HG03064 (cell line): ENCODE measurements at regions not wholly inside any gene's neighbourhood (a gene's known extent, or its start where the extent isn't known, plus 50 kb on each side); places are given as distances from the start of the nearest gene placed in this dataset.
A peak's percentile ranks its signal among the peaks of the same experiment; 100 is the strongest.
"Not testable (repeated sequence)": the region's sequence is repeated elsewhere in the genome, so short reads cannot be mapped to it uniquely, and the experiment has no call there.

Experiments
- ATAC-seq: cut with Tn5 transposase; IDR thresholded peaks from one replicate; pipeline ENCODE4 v1.9.1; 2021; ENCODE audit warnings: low read depth; ENCODE audit not compliant: unreplicated experiment

DNA sequence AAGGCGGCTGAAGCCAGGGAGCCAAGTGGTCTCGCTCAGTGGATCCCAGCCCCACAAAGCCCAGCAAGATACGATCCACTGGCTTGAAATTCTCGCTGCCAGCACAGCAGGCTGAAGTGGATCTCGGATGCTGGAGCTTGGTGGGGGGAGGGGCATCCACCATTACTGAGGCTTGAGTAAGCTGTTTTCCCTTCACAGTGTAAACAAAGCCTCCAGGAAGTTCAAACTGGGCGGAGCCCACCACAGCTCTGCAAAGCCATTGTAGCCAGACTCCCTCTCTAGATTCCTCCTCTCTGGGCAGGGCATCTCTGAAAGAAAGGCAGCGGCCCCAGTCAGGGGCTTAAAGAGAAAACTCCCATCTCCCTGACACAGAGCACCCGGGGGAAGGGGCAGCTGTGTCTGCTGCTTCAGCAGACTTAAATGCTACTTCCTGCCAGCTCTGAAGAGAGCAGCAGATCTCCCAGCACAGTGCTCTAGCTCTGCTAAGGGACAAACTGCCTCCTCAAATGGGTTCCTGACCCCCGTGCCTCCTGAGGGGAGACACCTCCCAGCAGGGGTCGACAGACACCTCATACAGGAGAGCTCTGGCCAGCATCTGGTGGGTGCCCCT is 330.0 kb upstream of the TMEFF2 start:
- ATAC-seq, result not testable (repeated sequence)

DNA sequence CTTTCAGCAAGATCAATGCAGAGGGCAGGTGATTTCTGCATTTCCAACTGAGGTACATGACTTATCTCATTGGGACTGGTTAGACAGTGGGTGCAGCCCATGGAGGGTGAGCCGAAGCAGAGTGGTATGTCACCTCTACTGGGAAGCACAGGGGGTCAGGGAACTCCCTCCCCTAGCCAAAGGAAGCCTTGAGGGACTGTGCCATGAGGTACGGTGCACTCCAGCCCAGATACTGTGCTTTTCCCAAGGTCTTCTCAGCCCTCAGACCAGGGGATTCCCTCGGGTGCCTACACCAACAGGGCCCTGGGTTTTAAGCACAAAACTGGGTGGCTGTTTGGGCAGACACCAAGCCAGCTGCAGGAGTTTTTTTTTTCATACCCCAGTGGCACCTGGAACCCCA is 329.5 kb upstream of the TMEFF2 start:
- ATAC-seq, result not testable (repeated sequence)

DNA sequence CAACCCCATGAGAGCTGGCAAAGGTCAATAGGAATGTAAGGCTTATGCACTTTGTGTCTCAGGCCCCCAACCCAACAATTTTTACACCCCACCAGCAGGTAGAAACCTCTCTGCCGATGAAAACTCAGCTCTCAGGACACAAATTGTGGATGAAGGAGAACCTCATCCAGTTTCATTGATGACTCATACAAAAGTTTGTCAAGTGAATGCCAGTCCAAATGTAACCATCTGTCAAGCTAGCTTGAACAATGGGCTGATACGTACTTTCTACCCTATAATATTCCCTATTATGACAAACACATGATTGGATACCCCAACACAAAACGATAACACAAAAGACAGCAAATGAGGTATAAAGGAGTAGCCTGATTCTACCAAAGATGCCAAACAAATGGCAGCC is 321.2 kb upstream of the TMEFF2 start:
- ATAC-seq, result no peak

DNA sequence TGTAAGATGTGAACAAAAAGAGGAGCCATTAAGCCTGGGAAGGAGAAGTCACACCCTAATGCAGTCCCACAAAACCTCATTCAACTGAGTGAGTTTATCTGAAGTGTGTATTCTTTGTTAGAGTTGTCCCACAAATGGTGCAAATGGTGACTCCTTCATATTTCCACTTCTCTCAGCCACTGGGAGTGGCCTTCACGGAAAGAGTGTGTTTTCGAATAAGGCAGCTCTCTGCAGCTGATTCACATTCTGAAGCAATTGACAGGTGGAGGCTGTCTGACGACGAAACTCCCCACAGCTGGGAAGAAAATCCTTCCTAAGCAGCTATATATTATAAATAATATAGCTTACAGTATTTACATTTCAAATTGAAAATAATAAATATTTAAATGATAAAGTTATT is 318.8 kb upstream of the TMEFF2 start:
- no peak for ATAC-seq

DNA sequence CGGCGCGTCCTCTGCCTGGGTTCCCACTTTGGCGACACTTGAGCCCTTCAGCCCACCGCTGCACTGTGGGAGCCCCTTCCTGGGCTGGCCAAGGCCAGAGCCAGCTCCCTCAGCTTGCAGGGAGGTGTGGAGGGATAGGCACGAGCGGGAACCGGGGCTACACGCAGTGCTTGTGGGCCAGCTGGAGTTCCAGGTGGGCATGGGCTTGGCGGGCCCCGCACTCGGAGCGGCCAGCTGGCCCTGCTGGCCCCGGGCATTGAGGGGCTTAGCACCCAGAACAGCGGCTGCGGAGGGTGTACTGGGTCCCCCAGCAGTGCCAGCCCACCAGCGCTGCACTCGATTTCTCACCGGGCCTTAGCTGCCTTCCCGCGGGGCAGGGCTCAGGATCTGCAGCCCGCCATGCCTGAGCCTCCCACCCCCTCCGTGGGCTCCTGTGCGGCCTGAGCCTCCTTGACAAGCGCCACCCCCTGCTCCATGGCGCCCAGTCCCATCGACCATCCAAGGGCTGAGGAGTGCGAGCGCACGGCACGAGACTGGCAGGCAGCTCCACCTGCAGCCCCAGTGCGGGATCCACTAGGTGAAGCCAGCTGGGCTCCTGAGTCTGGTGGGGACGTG is 313.2 kb upstream of the TMEFF2 start:
- ATAC-seq, result not testable (repeated sequence)

DNA sequence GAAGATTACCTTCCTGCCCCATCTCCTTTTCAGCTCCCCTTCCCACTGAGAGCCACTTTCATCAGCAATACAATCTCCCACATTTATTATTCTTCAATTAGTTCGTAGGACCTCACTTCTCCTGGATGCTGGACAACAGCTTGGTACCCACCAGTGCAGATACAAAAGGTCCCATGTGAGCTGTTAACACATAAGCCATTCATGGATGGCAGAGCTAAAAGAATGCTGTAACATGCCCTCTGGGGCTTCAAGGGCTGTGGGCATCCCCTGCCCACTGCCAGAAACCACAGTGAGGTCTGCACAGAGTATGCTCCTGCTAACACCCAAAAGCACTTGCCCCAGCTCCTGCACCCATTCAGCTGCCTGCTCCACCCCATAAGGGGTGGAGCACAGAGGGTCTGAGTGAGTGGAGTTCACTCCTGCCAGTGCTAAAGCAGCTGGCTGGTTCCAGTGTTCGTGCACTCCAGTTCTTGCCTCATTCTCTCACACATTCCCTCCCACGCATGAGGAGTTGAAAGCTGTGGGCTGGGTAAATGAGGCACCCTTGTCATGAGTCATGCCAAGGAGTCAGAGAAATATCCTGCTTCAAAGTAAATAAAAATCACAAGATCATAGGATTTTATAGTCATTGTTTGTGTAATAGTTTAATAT is 305.9 kb upstream of the TMEFF2 start:
- ATAC-seq, result peak; percentile 66

DNA sequence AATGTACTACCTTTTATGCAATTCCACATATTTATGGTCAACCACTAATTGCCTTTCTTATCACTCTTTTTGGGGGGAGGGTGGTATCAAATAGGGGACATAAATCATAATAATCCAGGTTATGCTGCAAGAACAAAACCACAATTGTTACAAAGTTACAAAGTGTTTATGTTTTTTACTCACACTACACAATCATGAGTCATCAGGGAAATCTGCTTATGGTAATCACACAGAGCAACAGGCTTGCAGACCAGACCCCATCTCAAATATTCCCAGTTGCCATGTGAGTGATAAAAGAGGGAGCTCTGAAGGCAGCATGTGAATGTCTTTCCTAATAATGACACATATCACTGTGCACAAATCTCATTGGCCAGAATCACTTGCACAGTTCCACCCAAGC is 304.7 kb upstream of the TMEFF2 start:
- no peak for ATAC-seq

DNA sequence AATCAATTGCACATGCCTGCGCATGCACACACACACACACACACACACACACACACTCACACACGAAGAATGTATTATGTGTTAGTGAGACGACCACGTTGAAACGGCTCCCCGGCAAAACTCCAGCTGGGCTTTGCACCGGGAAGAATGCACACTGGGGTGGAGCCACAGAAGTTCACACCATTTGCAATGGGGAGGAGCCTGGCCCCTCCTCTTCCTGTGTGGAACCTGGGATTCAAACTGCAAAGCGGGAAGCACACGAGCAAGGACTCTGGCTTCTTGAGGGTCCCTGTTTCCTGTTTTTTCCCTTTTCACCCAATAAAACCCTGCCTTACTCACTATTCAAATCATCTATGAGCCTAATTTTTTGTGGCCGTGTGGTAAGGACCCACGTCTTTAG is 304.0 kb upstream of the TMEFF2 start:
- ATAC-seq, result no peak

DNA sequence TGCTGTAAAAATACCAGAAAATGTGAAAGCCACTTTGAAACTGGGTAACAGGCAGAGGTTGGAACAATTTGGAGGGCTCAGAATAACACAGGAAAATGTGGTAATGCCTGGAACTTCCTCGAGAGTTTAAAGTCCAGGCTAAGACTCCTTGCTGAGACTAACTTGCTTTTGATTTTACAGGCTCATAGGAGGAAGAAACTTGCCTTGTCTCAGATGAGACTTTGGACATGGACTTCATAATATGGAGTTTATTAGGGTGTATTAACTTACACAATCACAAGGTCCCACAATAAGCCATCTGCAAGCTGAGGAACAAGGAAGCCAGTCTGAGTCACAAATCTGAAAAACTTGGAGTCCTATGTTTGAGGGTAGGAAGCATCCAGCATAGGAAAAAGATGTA is 293.4 kb upstream of the TMEFF2 start:
- not testable (repeated sequence) for ATAC-seq

DNA sequence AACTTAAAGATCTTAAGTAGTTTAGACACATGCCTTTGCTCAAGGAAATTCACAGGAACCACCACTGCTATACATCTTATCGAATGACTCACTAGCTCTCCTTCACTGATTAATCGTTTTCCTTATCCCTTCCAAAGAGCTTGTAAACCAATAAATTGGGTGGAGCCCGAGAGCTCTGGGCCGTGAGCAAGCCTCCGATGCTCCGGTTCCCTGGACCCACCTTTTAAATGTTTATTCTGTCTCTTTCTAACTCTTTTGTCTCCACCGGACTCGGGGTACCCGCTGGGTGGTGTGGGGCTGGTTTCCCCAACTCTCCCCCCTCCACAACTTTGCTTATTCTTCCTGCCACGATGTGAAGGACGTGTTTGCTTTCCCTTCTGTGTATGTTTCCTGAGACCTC is 292.9 kb upstream of the TMEFF2 start:
- ATAC-seq, result no peak

DNA sequence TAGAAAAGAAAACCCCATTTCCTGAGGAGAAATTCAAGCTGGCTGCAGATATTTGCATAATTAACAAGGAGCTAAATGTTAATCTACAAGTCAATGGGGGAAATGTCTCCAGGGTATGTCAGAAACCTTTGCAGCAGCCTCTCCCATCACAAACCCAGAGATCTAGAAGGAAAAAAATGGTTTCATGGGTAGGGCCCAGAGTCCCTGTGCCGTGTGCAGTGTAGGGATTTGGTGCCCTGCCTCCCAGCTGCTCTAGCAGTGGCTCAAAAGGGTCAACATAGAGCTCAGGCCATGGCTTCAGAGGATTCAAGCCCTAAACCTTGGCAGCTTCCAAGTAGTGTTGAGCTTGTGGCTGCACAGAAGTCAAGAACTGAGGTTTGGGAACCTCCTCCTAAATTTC is 290.2 kb upstream of the TMEFF2 start:
- no peak for ATAC-seq

DNA sequence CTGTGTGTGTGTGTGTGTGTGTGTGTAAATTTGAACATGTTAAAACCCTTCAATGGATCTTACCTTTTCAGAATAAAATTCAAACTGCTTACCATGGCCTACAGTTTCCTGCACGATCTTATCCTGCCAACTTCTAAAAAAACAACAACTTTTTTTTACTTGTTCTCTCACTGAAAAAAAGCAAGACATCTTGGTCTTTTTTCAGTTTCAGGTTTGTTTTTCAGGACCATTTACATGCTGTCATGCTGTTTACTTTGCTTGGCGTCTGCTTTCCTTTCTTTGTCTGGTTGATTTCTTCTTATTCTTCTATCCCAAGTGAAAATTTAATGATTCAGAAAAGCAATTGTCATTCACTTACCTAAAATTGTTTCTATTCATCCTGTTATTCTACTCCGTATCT is 286.3 kb upstream of the TMEFF2 start:
- ATAC-seq, result no peak

DNA sequence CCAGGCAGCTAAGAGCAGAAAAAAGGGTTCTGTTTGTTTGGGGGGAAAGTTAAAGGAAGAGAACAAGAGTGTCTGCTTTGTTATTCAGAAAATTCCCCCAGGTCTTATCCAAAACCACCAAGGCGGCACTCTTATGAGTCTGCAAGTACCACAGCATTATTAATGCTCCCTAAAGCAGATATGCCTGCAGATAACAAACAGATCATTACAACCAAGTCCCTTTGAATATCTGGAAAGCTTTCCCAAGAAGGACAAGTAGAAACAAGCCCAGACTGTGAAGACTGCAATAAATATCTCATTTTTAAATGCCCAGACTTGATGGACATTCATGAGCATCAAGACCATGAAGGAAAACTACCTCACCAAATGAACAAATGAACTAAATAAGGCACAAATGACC is 278.6 kb upstream of the TMEFF2 start:
- no peak for ATAC-seq

DNA sequence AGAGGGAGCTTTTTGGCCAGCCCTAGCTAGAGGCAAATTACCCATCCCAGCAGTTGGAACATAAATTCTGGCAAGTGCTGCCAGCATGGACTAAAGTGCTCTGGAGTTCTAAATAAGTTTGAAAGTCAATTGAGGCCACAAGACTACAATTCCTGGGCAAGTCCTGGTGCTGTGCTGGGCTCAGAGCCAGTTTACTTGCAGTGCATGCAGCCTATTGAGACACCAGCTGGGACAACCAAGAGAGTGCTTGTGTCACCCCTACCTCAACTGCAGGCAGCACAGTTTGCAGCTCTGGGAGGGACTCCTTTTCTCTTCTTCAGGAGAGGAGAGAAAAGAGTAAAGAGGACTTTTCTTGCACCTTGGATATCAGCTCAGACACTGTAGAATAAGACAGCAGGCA is 277.2 kb upstream of the TMEFF2 start:
- no peak for ATAC-seq

DNA sequence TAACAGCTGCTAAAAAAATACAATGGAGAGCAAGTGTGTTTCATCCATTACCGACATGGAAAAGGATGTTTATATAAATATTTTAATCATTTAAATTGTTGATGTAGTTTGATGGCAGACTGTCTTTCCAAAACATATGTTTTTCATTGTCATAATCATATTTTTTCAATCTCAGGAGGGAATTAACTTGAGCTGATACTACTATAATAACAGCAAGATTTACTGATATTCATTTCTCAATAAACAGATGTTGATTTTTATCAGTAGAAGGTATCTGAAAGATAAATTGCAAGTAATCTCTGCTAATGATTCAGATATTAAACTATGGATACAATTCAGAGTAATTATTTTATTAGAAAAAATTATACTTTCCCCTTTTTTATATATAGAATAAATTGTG is 274.9 kb upstream of the TMEFF2 start:
- ATAC-seq, result no peak

DNA sequence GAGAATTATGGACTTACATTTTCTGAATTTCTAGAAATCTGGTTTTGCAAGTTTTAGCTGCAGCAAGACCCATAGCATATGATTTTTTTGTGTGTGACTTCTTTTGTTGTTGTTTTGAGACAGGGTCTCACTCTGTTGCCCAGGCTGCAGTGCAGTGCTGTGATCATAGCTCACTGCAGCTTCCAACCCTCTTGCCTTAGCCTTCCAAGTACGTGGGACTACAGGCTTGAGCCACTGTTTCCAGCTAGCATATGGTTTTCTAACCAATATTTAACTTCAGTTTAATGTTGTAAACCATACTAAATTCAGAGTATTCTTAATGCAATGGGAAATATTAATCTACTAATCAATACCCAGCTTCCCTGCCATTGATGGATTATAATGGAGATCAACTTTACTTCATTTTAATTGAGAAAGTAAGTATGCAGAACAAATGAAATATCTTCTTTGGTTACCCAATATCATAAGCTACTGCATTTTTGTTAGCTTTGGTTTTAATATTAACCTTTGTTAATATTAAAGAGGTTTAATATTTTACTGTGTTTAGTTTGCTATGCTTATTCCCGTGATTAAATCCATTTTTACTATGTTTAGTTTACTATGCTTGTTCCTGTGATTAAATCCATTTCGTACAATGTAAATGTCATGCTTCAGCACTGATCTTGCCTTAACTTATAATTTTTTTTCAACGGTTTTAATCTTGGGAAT is 273.4 kb upstream of the TMEFF2 start:
- no peak for ATAC-seq

DNA sequence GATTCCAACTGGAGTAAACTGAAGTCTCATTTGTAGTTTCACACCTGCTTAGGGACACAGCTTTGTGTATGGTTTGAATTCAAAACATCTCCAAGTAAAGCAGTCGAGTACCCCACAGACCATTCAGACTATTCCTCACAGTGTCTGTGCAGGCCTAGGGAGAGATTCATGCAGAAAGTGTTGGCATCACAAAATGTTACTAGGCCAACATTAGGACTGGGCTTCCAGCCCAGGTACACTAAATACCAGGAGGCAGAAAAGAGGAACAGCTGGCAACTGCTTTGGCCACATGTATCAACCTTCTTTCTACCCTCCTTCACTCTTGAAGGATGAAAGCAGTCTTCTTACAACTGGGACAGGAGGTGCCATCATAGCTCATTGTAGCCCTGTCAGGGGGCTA is 270.4 kb upstream of the TMEFF2 start:
- ATAC-seq, result no peak

DNA sequence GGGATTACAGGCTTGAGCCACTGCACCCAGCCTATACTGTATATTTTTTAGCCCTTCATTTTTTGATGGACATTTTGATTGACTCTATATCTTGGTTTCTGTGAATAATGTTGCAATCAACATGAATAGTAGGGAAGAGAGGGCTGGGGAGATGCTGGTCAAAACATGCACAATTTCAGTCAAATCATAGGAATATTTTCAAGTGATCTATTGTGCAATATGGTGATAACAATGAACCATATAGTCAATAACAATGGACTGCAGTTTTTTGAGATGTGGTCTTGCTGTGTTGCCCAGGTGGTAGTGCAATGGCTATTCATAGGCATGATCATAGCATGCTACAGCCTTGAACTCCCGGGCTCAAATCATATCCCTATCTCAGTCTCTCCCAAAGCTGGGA is 264.7 kb upstream of the TMEFF2 start:
- no peak for ATAC-seq

DNA sequence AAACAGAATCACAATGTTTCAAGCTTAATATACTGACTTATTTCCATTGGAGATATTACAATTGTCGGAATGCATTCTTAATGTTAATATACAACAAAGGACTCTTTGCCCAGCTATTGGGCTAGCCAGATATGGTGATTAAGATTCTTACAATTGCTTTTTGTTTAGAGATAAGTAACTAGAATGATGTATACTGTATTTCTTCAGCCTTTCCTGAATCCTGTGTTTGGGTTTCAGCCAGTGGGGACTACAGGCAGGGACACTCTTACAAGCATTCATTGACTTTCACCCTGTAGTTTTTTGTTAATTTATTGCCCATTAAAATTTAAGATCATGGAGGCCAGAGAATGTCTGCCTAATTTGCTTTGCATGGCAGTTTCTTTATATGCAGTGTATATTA is 254.1 kb upstream of the TMEFF2 start:
- ATAC-seq, result no peak

DNA sequence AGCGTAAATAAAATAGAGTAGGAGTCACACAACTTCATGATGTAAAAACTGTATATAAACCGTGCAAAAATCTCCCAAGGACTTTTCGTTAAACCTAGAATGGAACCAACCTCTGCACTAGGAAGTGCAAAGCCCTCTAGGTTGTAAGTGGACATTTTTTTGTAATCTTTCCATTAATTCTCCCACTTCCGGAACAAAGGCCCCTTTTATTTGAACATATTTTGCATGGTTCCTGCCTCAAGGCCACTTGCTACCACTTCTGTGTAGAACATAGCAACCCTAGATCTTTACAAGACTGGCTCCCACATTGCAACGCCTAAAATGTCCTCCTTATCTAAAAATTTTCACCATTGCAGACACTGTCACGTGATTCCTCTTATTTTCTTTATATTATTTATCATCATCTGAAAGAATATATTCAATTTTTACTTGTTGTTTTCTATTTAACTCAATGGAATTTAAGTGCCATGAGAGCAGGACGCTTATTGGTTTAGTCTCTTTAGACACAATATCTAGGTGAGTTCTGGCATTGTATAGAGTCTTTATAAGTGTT is 249.6 kb upstream of the TMEFF2 start:
- no peak for ATAC-seq

DNA sequence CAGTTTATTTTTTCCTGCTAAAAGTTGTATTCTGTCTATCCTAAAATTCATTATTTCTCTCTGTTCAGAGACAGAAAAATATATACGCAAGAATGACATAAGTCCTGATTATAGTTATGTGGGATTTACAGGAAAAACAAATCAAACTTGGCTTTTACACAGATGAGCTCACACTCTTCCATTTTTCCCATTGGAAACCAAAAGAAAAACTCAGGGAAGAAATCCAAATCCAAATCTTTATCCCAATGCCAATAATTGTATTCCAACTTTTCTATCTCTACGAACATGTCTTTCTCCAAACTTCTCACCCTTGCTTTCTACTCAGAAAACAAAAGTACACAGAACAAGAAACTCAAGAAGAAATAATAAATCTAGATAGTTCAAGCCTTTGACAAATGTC is 249.1 kb upstream of the TMEFF2 start:
- ATAC-seq, result no peak
